AG04449 (cell line): ENCODE measurements at regions not wholly inside any gene's neighbourhood (a gene's known extent, or its start where the extent isn't known, plus 50 kb on each side); places are given as distances from the start of the nearest gene placed in this dataset.

Experiments used
- CTCF ChIA-PET: fragments of 350-600 bp; formaldehyde crosslinking; extraction: SDS; loops from one replicate; lab custom pipeline; 2021; ENCODE audit warnings: antibody characterized with exemption; lab: Yijun Ruan, JAX
- POLR2A ChIA-PET: fragments of 400-600, 350-600 bp; formaldehyde crosslinking; extraction: SDS; loops from one replicate; lab custom pipeline; 2020; ENCODE audit warnings: antibody characterized with exemption, inconsistent platforms; lab: Yijun Ruan, JAX
- DNase-seq: peaks from one replicate; pipeline ENCODE4 v3.0.0-alpha.2; 2010; ENCODE audit warnings: low read depth, low spot score
- H3K4me3 ChIP-seq: 2 replicates; pipeline ENCODE4 v1.5.1; 2011; ENCODE audit warnings: low read depth, mild to moderate bottlenecking, control low read depth, low read length
- CTCF ChIP-seq: IDR thresholded peaks from one replicate; pipeline ENCODE4 v1.5.1; 2011; ENCODE audit warnings: mild to moderate bottlenecking, moderate library complexity, low read length, control low read depth, inconsistent platforms; ENCODE audit not compliant: insufficient read depth; ENCODE audit errors: missing control alignments

GRCh38 chr7:21099432-21099831, 312.7 kb upstream of the SP8 start:
- DNase-seq = no peak
- ChIA-PET CTCF (no interaction called here), POLR2A (no interaction called here)
- H3K4me3 ChIP-seq = no peak overlapping the region
- no peak for TF ChIP-seq CTCF

GRCh38 chr7:21099955-21100354, 313.3 kb upstream of the SP8 start:
- H3K4me3 ChIP-seq = no peak overlapping the region
- no peak for DNase-seq
- no peak for TF ChIP-seq CTCF
- ChIA-PET CTCF (no interaction called here), POLR2A (no interaction called here)

- H3K4me3 ChIP-seq = no peak overlapping the region
- ChIA-PET POLR2A (no interaction called here), CTCF (no interaction called here)
- no peak for DNase-seq
- TF ChIP-seq CTCF = no peak
These were observed 314.9 kb upstream of the SP8 start for GRCh38 chr7:21101541-21101940.

GRCh38 chr7:21103426-21104123, 316.9 kb upstream of the SP8 start:
- no peak for TF ChIP-seq CTCF
- POLR2A ChIA-PET = no interaction called here
- DNase-seq = no peak
- H3K4me3 ChIP-seq = no peak overlapping the region
- CTCF ChIA-PET = no interaction called here

GRCh38 chr7:21104124-21104500, 317.4 kb upstream of the SP8 start:
- no peak for TF ChIP-seq CTCF
- POLR2A ChIA-PET = no interaction called here
- DNase-seq = no peak
- H3K4me3 ChIP-seq = no peak overlapping the region
- CTCF ChIA-PET = no interaction called here

- no peak for TF ChIP-seq CTCF
- no peak for DNase-seq
- CTCF ChIA-PET = no interaction called here
These were observed 319.6 kb upstream of the SP8 start for GRCh38 chr7:21106296-21106732.

More at GRCh38 chr7:21106296-21106732, 319.6 kb upstream of the SP8 start:
- POLR2A ChIA-PET = no interaction called here
- no peak overlapping the region for H3K4me3 ChIP-seq
